ENCODE measurements at regions not wholly inside any gene's neighbourhood (a gene's known extent, or its start where the extent isn't known, plus 50 kb on each side); places are given as distances from the start of the nearest gene placed in this dataset.

DNA sequence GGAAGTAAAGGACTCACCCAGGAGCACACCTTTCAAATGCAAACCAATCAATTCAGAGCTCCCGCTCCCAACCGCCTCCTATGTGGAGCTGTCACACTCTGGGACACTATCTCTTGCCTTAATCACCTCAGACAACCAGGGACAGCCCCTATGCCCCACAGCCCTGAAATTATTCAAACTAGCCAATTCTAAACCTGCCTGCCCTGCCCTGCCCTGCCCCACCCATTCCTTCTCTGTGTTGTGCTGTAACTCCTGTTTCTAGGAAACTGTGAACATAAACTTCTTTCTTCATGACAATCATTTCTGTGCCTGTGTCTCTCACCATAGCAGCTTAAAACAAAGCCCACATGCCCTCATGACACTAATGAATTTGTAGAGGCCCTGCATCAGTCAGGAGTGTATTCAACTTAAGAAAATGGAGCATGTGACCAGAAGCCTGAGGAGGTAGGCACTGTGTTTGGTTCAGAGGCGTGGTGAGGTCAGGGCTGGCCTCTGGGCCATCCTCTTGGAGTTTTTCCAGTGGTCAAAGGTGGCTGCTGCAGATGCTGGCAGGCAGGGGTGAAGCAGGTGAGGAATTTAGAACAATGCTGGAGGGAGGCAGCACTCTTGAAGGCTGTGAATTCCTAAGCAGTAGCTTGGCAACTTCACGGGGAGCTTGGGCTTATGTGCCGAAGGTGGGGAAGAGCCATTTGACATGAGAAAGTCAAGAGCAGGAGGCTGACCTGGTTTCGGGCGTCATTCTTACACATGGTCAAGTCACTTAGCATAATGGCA, 74.5 kb downstream of the RHOU start:
- no peaks in the 10 kb centered on the region for H3K36me3 ChIP-seq (replicated peaks; ENCODE audit: insufficient read depth, low read depth)
- H3K27me3 ChIP-seq: no peaks in the 10 kb centered on the region
- TF ChIP-seq EZH2phosphoT487 (IDR thresholded peaks at IDR 0.05; ENCODE audit: low read depth, severe bottlenecking, unreplicated experiment) (no peak), EZH2 (IDR thresholded peaks at IDR 0.05; ENCODE audit: borderline replicate concordance) (no peak)
- TF ChIP-seq, protein P1, sequence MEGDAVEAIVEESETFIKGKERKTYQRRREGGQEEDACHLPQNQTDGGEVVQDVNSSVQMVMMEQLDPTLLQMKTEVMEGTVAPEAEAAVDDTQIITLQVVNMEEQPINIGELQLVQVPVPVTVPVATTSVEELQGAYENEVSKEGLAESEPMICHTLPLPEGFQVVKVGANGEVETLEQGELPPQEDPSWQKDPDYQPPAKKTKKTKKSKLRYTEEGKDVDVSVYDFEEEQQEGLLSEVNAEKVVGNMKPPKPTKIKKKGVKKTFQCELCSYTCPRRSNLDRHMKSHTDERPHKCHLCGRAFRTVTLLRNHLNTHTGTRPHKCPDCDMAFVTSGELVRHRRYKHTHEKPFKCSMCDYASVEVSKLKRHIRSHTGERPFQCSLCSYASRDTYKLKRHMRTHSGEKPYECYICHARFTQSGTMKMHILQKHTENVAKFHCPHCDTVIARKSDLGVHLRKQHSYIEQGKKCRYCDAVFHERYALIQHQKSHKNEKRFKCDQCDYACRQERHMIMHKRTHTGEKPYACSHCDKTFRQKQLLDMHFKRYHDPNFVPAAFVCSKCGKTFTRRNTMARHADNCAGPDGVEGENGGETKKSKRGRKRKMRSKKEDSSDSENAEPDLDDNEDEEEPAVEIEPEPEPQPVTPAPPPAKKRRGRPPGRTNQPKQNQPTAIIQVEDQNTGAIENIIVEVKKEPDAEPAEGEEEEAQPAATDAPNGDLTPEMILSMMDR (IDR thresholded peaks at IDR 0.05; ENCODE audit: poor library complexity): no peak
- no peaks in the 10 kb centered on the region for H3K79me2 ChIP-seq
- no peaks in the 10 kb centered on the region for H3K9me3 ChIP-seq (ENCODE audit: low read depth)
- no peak overlapping the region for H3K4me3 ChIP-seq
- H3K4me2 ChIP-seq: no peak overlapping the region
- no peaks in the 10 kb centered on the region for H3K9me2 ChIP-seq (replicated peaks; ENCODE audit: insufficient read depth)
- H3K4me1 ChIP-seq (ENCODE audit: insufficient read depth): peaks cover 32% of the 10 kb centered on the region
- no peak overlapping the region for H2AFZ ChIP-seq
- WGBS (ENCODE audit: low lambda C conversion rate, missing lambda C conversion rate): 85% methylated on average over 7 of the region's 7 CpGs
- no peaks in the 10 kb centered on the region for H4K20me1 ChIP-seq (ENCODE audit: insufficient read depth, poor library complexity, severe bottlenecking)
- peak overlapping the region; percentile 87 for H3K27ac ChIP-seq
- DNase-seq (ENCODE audit: low spot score): peak; percentile 62

DNA sequence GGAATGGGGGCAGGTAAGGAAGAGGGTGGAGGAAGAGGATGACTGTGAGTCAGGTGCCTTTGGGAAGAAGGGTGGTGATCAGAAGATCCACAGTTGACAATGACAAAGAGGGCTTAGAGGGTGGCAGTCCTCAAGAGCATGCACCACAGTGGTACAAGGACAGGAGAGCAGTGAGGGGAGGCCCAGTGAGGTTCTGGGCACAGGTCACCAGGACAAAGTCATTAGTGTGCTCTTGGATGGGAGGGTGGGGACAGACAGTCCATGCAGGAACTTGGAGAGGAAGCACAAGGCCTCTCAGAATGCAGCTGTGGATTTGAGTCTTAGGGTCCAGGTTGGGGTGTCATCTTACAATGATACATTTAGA, 75.1 kb downstream of the RHOU start:
- Histone ChIP-seq H3K9me3 (ENCODE audit: low read depth) (no peaks in the 10 kb centered on the region), H3K4me1 (ENCODE audit: insufficient read depth) (peaks cover 27% of the 10 kb centered on the region), H3K27ac (peak overlapping the region; percentile 87), H4K20me1 (ENCODE audit: insufficient read depth, poor library complexity, severe bottlenecking) (no peaks in the 10 kb centered on the region), H3K27me3 (no peaks in the 10 kb centered on the region), H3K4me2 (no peak overlapping the region), H3K9me2 (replicated peaks; ENCODE audit: insufficient read depth) (no peaks in the 10 kb centered on the region), H3K4me3 (no peak overlapping the region), H3K36me3 (replicated peaks; ENCODE audit: insufficient read depth, low read depth) (no peaks in the 10 kb centered on the region), H3K79me2 (no peaks in the 10 kb centered on the region), H2AFZ (no peak overlapping the region)
- DNase-seq (ENCODE audit: low spot score): no peak
- TF ChIP-seq EZH2 (IDR thresholded peaks at IDR 0.05; ENCODE audit: borderline replicate concordance) (no peak), EZH2phosphoT487 (IDR thresholded peaks at IDR 0.05; ENCODE audit: low read depth, severe bottlenecking, unreplicated experiment) (no peak)
- TF ChIP-seq, protein P1 (IDR thresholded peaks at IDR 0.05; ENCODE audit: poor library complexity): no peak

DNA sequence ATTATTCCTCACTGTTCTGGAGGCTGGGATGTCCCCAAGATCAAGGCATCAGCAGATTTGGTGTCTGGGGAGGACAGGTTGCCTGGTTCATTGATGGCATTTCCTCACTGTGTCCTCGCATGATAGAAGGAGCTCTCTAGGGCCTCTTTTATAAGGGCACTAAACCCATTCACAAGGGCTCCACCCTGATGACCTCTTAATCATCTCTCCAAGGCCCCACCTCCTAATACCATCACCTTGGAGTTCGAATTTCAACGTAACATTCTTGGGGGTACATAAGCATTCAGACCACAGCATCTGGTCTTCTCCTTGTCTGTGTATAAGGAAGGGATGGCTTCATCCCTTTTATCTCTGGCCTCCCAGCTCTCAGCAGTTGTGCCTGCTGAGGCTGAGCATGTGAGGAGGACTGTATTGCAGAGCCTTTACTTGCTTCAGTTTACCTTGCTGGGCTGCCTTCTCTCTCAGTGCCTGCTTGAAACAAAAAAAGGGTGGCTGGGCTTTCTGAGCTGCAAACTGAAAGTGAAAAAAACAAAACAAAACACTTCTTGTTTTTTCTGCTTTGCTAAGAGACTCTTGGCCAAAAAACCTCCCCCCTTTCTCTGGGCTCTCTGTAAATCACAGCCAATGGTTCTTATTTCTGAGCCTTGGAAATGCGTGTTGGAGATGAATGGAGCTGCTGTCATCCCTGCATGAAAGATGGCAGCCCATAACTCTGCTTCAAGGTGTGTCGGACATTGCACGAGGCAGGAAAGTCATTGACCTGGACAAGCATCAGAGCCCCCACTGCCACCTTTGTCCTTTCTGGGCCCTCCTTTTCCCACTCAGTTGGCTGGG, 75.8 kb downstream of the RHOU start:
- no peaks in the 10 kb centered on the region for H3K9me3 ChIP-seq (ENCODE audit: low read depth)
- H3K27ac ChIP-seq: peak overlapping the region; percentile 87
- H3K27me3 ChIP-seq: no peaks in the 10 kb centered on the region
- 81% methylated on average over 6 of the region's 6 CpGs for WGBS (ENCODE audit: low lambda C conversion rate, missing lambda C conversion rate)
- H3K4me2 ChIP-seq: no peak overlapping the region
- H2AFZ ChIP-seq: no peak overlapping the region
- H3K4me3 ChIP-seq: no peak overlapping the region
- H3K4me1 ChIP-seq (ENCODE audit: insufficient read depth): peaks cover 23% of the 10 kb centered on the region
- DNase-seq (ENCODE audit: low spot score): no peak
- no peaks in the 10 kb centered on the region for H3K36me3 ChIP-seq (replicated peaks; ENCODE audit: insufficient read depth, low read depth)
- H3K79me2 ChIP-seq: no peaks in the 10 kb centered on the region
- H3K9me2 ChIP-seq (replicated peaks; ENCODE audit: insufficient read depth): no peaks in the 10 kb centered on the region
- TF ChIP-seq EZH2phosphoT487 (IDR thresholded peaks at IDR 0.05; ENCODE audit: low read depth, severe bottlenecking, unreplicated experiment) (no peak), EZH2 (IDR thresholded peaks at IDR 0.05; ENCODE audit: borderline replicate concordance) (no peak)
- TF ChIP-seq, protein P1 (IDR thresholded peaks at IDR 0.05; ENCODE audit: poor library complexity): no peak
- no peaks in the 10 kb centered on the region for H4K20me1 ChIP-seq (ENCODE audit: insufficient read depth, poor library complexity, severe bottlenecking)

All from hepatocyte (in vitro differentiated cells).